Fibroblast of skin of right biceps (primary cell): ENCODE measurements at regions not wholly inside any gene's neighbourhood (a gene's known extent, or its start where the extent isn't known, plus 50 kb on each side); places are given as distances from the start of the nearest gene placed in this dataset.
A peak's percentile ranks its signal among the peaks of the same experiment; 100 is the strongest.

ENCODE experiments used
- DNase-seq: peaks from one replicate; pipeline ENCODE4 v3.0.0-alpha.2; 2013

GRCh38 chr3:187980861-187981260 lies 173.1 kb upstream of the LPP start:
- DNase-seq = no peak

GRCh38 chr3:187982142-187982541 lies 171.8 kb upstream of the LPP start:
- DNase-seq = no peak

- no peak for DNase-seq
Observed at GRCh38 chr3:187983484-187984124, 170.4 kb upstream of the LPP start.

- DNase-seq = peak; percentile 65
Observed at GRCh38 chr3:187985647-187986046, 168.3 kb upstream of the LPP start.

- peak; percentile 97 for DNase-seq
Observed at GRCh38 chr3:187986514-187986934, 167.4 kb upstream of the LPP start.

- no peak for DNase-seq
Observed at GRCh38 chr3:187987187-187987586, 166.8 kb upstream of the LPP start.

GRCh38 chr3:187987924-187988323 lies 166.0 kb upstream of the LPP start:
- no peak for DNase-seq

GRCh38 chr3:187989575-187990153 lies 164.3 kb upstream of the LPP start:
- DNase-seq = peak; percentile 35

- DNase-seq = peak; percentile 34
Observed at GRCh38 chr3:187992609-187993008, 161.3 kb upstream of the LPP start.

GRCh38 chr3:187994221-187995042 lies 159.5 kb upstream of the LPP start:
- DNase-seq = peak; percentile 93

- no peak for DNase-seq
Observed at GRCh38 chr3:187995043-187995400, 158.9 kb upstream of the LPP start.

- DNase-seq = peak; percentile 30
Observed at GRCh38 chr3:187995667-187996066, 158.3 kb upstream of the LPP start.

- no peak for DNase-seq
Observed at GRCh38 chr3:187996609-187997008, 157.3 kb upstream of the LPP start.

- peak; percentile 74 for DNase-seq
Observed at GRCh38 chr3:187997490-187997889, 156.5 kb upstream of the LPP start.

- DNase-seq = no peak
Observed at GRCh38 chr3:187997946-187998561, 155.9 kb upstream of the LPP start.

- no peak for DNase-seq
Observed at GRCh38 chr3:187998611-187999010, 155.3 kb upstream of the LPP start.

GRCh38 chr3:187999821-188000220 lies 154.1 kb upstream of the LPP start:
- no peak for DNase-seq

GRCh38 chr3:188000361-188000861 lies 153.5 kb upstream of the LPP start:
- no peak for DNase-seq

- no peak for DNase-seq
Observed at GRCh38 chr3:188001093-188001492, 152.9 kb upstream of the LPP start.

GRCh38 chr3:188001926-188002325 lies 152.0 kb upstream of the LPP start:
- DNase-seq = no peak

GRCh38 chr3:188002626-188003138 lies 151.3 kb upstream of the LPP start:
- no peak for DNase-seq

GRCh38 chr3:188003188-188004171 lies 150.5 kb upstream of the LPP start:
- DNase-seq = no peak
